ENCODE measurements at regions not wholly inside any gene's neighbourhood (a gene's known extent, or its start where the extent isn't known, plus 50 kb on each side); places are given as distances from the start of the nearest gene placed in this dataset.
"Not testable (repeated sequence)": the region's sequence is repeated elsewhere in the genome, so short reads cannot be mapped to it uniquely, and the experiment has no call there.

DNA sequence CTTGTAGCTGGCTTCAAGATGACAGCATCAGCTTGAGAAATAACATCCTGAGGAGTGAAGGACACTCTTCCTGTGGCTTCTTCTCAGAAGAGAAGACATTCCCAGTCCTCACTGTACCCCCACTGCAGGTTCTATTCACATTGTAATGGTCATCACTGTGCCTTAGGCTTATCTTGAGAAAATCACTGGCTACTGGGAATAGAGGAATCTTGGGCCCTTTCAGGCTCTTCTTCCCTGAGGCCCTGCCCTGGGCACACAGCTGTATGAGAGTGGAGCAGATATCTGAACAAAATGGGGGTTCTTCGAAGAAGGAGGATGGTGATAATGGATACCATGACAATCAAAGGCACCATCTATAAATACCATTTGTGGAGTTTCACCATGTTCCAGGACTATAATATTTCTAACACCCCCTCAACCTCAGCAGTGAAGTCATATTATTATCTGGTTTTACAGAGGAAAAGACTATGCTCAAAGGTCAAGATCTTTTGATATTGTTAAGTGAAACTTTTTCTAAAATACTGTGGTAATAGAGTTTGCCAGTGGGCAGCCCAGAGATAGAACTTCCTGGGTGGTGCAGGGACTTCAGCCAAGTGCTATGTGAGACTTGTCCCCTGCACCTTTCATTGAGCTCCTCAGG is 143.1 kb upstream of the KCNE2 start:
- TF ChIP-seq, protein P1, sequence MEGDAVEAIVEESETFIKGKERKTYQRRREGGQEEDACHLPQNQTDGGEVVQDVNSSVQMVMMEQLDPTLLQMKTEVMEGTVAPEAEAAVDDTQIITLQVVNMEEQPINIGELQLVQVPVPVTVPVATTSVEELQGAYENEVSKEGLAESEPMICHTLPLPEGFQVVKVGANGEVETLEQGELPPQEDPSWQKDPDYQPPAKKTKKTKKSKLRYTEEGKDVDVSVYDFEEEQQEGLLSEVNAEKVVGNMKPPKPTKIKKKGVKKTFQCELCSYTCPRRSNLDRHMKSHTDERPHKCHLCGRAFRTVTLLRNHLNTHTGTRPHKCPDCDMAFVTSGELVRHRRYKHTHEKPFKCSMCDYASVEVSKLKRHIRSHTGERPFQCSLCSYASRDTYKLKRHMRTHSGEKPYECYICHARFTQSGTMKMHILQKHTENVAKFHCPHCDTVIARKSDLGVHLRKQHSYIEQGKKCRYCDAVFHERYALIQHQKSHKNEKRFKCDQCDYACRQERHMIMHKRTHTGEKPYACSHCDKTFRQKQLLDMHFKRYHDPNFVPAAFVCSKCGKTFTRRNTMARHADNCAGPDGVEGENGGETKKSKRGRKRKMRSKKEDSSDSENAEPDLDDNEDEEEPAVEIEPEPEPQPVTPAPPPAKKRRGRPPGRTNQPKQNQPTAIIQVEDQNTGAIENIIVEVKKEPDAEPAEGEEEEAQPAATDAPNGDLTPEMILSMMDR (conservative IDR thresholded peaks at IDR 0.05): no peak
- H3K27ac ChIP-seq: no peak overlapping the region

DNA sequence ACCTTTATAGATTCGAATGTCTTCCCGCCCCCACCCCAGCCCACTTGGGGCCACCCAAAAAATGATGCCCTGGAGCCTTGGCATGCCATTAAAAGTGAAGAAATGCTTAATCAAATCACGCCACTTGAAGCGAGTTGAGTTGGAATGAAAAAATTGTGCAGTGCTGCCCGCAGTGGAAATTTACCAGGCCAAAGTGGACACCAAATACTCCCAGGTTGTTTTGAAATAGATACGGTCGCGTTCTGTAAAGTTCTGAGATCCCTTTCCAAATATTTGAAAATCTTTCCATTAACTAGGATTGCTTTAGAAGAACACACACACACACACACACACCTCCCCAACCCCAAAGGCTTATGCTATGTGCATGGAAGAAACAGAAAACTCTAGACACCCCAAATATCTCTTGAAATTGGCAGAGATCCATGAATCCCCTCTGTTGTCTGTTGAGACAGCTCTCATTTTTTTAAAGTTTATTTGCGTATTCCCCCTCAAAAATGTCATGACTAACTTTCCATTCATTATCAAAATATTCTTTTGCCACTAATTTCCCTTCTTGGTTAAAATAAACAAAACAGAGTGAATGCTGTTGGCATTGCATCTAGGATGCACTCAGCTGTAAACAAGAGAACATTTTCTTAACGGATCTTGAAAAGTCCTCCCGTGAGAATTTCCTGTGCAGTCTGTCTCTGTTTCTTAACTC is 142.3 kb upstream of the KCNE2 start:
- TF ChIP-seq, protein P1 (conservative IDR thresholded peaks at IDR 0.05): no peak
- H3K27ac ChIP-seq: no peak overlapping the region

DNA sequence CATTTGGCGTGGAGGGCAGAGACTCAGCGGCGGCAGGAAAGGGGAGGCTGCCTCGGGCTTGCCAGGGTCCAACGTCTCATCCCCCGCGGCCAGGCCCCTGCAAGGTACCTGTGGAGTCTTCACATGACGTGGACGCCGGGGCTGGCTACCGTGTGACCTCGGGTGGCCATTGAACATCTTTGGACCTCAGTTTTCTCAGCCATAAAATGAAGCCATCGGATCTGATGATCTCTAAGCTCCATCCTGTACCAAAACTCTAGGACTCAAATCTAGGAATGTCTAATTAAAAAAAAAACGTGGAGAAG is 141.8 kb upstream of the KCNE2 start:
- TF ChIP-seq, protein P1 (conservative IDR thresholded peaks at IDR 0.05): no peak
- no peak overlapping the region for H3K27ac ChIP-seq

DNA sequence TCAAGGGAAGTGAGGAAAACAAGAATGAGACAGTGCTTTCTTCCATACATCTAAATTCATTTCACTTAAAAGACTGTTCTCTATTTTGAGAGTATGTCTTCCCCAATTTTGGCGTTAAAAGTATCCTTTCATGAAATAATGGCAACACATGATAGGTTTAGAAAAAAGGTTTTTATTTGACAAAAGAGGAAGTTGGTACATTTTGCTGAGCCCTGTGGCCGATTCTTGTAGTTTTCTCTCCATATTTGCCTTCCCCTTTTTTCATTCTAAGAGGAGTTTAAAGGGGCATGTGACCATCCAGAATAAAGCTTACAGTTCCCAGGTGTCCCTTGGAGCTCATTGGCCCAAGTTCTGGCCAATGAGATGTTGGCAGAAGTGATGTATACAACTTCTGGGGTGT is 140.4 kb upstream of the KCNE2 start:
- H3K27ac ChIP-seq: no peak overlapping the region

DNA sequence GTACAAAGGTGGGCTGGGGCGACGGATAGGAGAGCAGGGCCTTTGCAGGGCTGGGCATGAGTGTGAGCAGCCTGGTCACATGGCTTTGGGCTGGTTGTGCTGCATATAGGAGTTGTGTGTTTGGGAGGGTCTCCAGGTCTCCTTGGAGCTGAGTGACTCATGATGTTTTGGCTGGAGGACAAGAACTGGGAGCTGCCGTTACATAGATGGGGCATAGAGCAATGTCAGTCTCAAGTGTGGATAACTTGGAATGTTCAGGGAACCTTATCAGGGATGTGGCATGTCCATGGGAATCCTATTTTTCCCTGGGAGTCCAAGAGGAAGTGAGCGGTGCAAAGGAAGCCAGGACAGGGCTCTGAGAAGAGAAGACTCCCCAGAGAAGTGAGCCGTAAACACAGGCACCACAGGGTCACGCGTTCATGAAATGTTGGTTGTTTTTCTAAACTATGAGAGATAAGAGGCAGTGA is 136.4 kb upstream of the KCNE2 start:
- TF ChIP-seq, protein P1 (conservative IDR thresholded peaks at IDR 0.05): no peak
- H3K27ac ChIP-seq: no peak overlapping the region

More for the DNA sequence above, 140.4 kb upstream of the KCNE2 start:
- TF ChIP-seq, protein P1 (conservative IDR thresholded peaks at IDR 0.05): no peak

DNA sequence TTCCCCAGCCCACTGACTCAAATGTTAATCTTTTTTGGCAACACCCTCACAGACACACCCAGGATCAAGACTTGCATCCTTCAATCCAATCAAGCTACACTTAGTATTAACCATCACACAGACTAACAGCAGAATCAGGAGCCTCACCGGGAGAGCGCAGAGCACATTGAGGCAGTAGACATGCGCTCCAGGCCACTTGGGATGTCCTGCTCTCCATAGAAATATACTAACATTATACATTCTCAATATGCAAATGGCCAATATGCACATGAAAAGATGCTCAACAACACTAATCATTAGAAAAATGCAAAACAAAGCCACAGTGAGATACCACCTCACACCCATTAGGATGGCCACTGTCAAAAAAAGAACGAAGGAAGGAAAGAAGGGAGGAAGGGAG is 135.0 kb upstream of the KCNE2 start:
- TF ChIP-seq, protein P1 (conservative IDR thresholded peaks at IDR 0.05): no peak
- H3K27ac ChIP-seq: no peak overlapping the region

DNA sequence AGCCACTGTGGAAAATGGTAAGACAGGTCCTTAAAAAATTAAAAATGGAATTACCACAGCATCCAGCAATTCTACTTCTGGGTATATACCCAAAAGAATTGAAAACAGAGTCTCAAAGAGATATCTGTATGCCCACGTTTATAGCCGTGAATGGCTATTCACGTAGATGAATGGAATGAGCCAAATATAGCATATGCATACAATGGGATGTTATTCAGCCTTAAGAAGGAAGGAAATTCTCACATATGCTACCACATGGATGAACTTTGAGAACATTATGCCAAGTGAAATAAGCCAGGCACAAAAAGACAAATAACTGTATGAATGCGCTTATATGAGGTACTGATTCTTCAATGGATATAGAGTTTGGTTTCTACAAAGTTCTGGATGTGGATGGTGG is 134.5 kb upstream of the KCNE2 start:
- H3K27ac ChIP-seq: no peak overlapping the region
- TF ChIP-seq, protein P1 (conservative IDR thresholded peaks at IDR 0.05): no peak

DNA sequence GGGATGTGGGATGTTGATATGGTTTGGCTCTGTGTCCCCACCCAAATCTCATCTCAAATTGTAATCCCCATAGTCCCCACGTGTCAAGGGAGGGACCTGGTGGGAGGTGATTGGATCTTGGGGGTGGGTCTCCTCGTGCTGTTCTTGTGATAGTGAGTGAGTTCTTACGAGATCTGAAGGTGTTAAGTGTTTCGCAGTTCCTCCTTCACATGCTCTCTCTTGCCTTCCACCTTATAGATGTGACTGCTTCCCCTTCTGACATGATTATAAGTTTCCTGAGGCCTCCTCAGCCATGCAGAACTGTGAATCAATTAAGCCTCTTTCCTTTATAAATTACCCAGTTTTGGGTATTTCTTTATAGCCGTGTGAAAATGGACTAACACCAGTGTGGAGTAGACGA is 130.1 kb upstream of the KCNE2 start:
- not testable (repeated sequence) for H3K27ac ChIP-seq

Data from VCaP (cell line).